ENCODE measurements at regions not wholly inside any gene's neighbourhood (a gene's known extent, or its start where the extent isn't known, plus 50 kb on each side); places are given as distances from the start of the nearest gene placed in this dataset.

- Histone ChIP-seq H3K4me3 (no peak overlapping the region), H3K4me1 (no peaks in the 10 kb centered on the region), H3K27ac (no peak overlapping the region), H3K27me3 (no peaks in the 10 kb centered on the region), H3K36me3 (no peaks in the 10 kb centered on the region), H3K9me3 (peaks cover 0 to 26% (median 5%) of the 10 kb centered on the region in 4 donors)
- no peak for DNase-seq
- intact Hi-C loops (cut with DNase I; ENCODE audit: low total_unique reads): no loop called here
- TF ChIP-seq EP300 (IDR thresholded peaks at IDR 0.05): no peak
- 58 to 69% (median 64%) methylated on average over 7 of the region's 7 CpGs for WGBS, 5 donors
Observed at GRCh38 chr7:68371985-68372384, 1226.3 kb upstream of the AUTS2 start.

GRCh38 chr7:68376131-68376661 is 1222.1 kb upstream of the AUTS2 start:
- H3K4me1 ChIP-seq: no peaks in the 10 kb centered on the region
- WGBS, 5 donors: 69 to 84% (median 80%) methylated on average over 2 of the region's 2 CpGs

GRCh38 chr7:68381731-68382130 is 1216.5 kb upstream of the AUTS2 start:
- intact Hi-C loops (cut with DNase I; ENCODE audit: low total_unique reads): no loop called here
- Histone ChIP-seq H3K4me3 (no peak overlapping the region), H3K9me3 (peaks cover 0 to 49% (median 24%) of the 10 kb centered on the region in 4 donors), H3K27me3 (no peaks in the 10 kb centered on the region), H3K36me3 (no peaks in the 10 kb centered on the region), H3K27ac (no peak overlapping the region), H3K4me1 (no peaks in the 10 kb centered on the region)
- no peak for DNase-seq
- 38 to 46% (median 42%) methylated on average over 2 of the region's 2 CpGs for WGBS, 5 donors
- no peak for TF ChIP-seq POLR2AphosphoS5 (IDR thresholded peaks at IDR 0.05)
- TF ChIP-seq EP300 (IDR thresholded peaks at IDR 0.05): no peak
- no peak for TF ChIP-seq CTCF (IDR thresholded peaks at IDR 0.05)
- no peak for TF ChIP-seq POLR2A (IDR thresholded peaks at IDR 0.05)

More at GRCh38 chr7:68376131-68376661, 1222.1 kb upstream of the AUTS2 start:
- no peak for DNase-seq
- intact Hi-C loops (cut with DNase I; ENCODE audit: low total_unique reads): no loop called here
- Histone ChIP-seq H3K27ac (no peak overlapping the region), H3K36me3 (no peaks in the 10 kb centered on the region), H3K9me3 (peaks cover 0 to 19% (median 8%) of the 10 kb centered on the region in 4 donors), H3K27me3 (no peaks in the 10 kb centered on the region), H3K4me3 (no peak overlapping the region)
- no peak for TF ChIP-seq CTCF (IDR thresholded peaks at IDR 0.05)
- no peak for TF ChIP-seq POLR2AphosphoS5 (IDR thresholded peaks at IDR 0.05)
- no peak for TF ChIP-seq POLR2A (IDR thresholded peaks at IDR 0.05)
- no peak for TF ChIP-seq EP300 (IDR thresholded peaks at IDR 0.05)

- no peaks in the 10 kb centered on the region for H3K27me3 ChIP-seq
- WGBS, 5 donors: 69 to 100% (median 85%) methylated on average over 1 of the region's 1 CpG
- no peaks in the 10 kb centered on the region for H3K4me1 ChIP-seq
- TF ChIP-seq POLR2A (IDR thresholded peaks at IDR 0.05) (no peak), POLR2AphosphoS5 (IDR thresholded peaks at IDR 0.05) (no peak), CTCF (IDR thresholded peaks at IDR 0.05) (no peak), EP300 (IDR thresholded peaks at IDR 0.05) (no peak)
- intact Hi-C loops (cut with DNase I; ENCODE audit: low total_unique reads): no loop called here
- no peak overlapping the region for H3K27ac ChIP-seq
- DNase-seq: no peak
- H3K36me3 ChIP-seq: no peaks in the 10 kb centered on the region
- H3K9me3 ChIP-seq: peaks cover 0 to 40% (median 22%) of the 10 kb centered on the region in 4 donors
- H3K4me3 ChIP-seq: no peak overlapping the region
Observed at GRCh38 chr7:68384581-68384980, 1213.7 kb upstream of the AUTS2 start.

GRCh38 chr7:68393051-68393450 is 1205.2 kb upstream of the AUTS2 start:
- TF ChIP-seq POLR2A (IDR thresholded peaks at IDR 0.05) (no peak), EP300 (IDR thresholded peaks at IDR 0.05) (no peak), CTCF (IDR thresholded peaks at IDR 0.05) (no peak), POLR2AphosphoS5 (IDR thresholded peaks at IDR 0.05) (no peak)
- 31 to 50% (median 35%) methylated on average over 2 of the region's 2 CpGs for WGBS, 5 donors
- peaks cover 0 to 6% (median 2%) of the 10 kb centered on the region in 4 donors for H3K9me3 ChIP-seq

More at GRCh38 chr7:68393051-68393450, 1205.2 kb upstream of the AUTS2 start:
- H3K4me1 ChIP-seq: no peaks in the 10 kb centered on the region
- no peak for DNase-seq
- intact Hi-C loops (cut with DNase I; ENCODE audit: low total_unique reads): no loop called here
- H3K27ac ChIP-seq: no peak overlapping the region
- H3K27me3 ChIP-seq: no peaks in the 10 kb centered on the region
- no peak overlapping the region for H3K4me3 ChIP-seq
- no peaks in the 10 kb centered on the region for H3K36me3 ChIP-seq
